Activated naive CD4-positive, alpha-beta T cell treated with anti-CD3 and anti-CD28 coated beads, Interleukin-2, amount 10 ng/mL, durations not matched to agents 7 days and 5 days (primary cell): ENCODE measurements at regions not wholly inside any gene's neighbourhood (a gene's known extent, or its start where the extent isn't known, plus 50 kb on each side); places are given as distances from the start of the nearest gene placed in this dataset.

Experiments used
- CTCF ChIA-PET: fragments of 350-600 bp; sonication (Branson Sonifier 250); formaldehyde crosslinking; loops from one replicate; lab custom pipeline; 2021; ENCODE audit warnings: antibody characterized with exemption; lab: Charles Lee
- DNase-seq: peaks from one replicate; pipeline ENCODE4 v3.0.0-alpha.2; 2020
- H3K27ac Mint-ChIP-seq: one replicate; pipeline ENCODE4 v1.8.0; 2021; ENCODE audit warnings: mild to moderate bottlenecking, moderate library complexity, mixed read lengths
- H3K27me3 Mint-ChIP-seq: one replicate; pipeline ENCODE4 v1.8.0; 2021; ENCODE audit warnings: mild to moderate bottlenecking, mixed read lengths
- H3K36me3 Mint-ChIP-seq: one replicate; pipeline ENCODE4 v1.8.0; 2021; ENCODE audit warnings: mixed read lengths
- H3K4me1 Mint-ChIP-seq: one replicate; pipeline ENCODE4 v1.8.0; 2021; ENCODE audit warnings: mixed read lengths
- H3K4me3 Mint-ChIP-seq: one replicate; pipeline ENCODE4 v1.8.0; 2021; ENCODE audit warnings: mild to moderate bottlenecking, moderate library complexity, mixed read lengths
- H3K9me3 Mint-ChIP-seq: one replicate; pipeline ENCODE4 v1.8.0; 2021; ENCODE audit warnings: mixed read lengths

GRCh38 chr5:27220752-27221151 lies 182.4 kb upstream of the CDH9 start:
- DNase-seq: no peak
- Mint-ChIP-seq H3K36me3 (no peaks in the 10 kb centered on the region), H3K4me1 (no peaks in the 10 kb centered on the region), H3K9me3 (peaks cover 15% of the 10 kb centered on the region), H3K27me3 (no peaks in the 10 kb centered on the region), H3K4me3 (no peak overlapping the region), H3K27ac (no peak overlapping the region)
- CTCF ChIA-PET: no interaction called here

- Mint-ChIP-seq H3K27me3 (no peaks in the 10 kb centered on the region), H3K4me1 (no peaks in the 10 kb centered on the region), H3K36me3 (no peaks in the 10 kb centered on the region), H3K27ac (no peak overlapping the region), H3K9me3 (peaks cover 9% of the 10 kb centered on the region), H3K4me3 (no peak overlapping the region)
- DNase-seq: no peak
- CTCF ChIA-PET: no interaction called here
Measured at GRCh38 chr5:27217977-27218376, 179.6 kb upstream of the CDH9 start.

- H3K4me3 Mint-ChIP-seq: no peak overlapping the region
- H3K9me3 Mint-ChIP-seq: peaks cover 9% of the 10 kb centered on the region
- no peak for DNase-seq
- H3K27me3 Mint-ChIP-seq: no peaks in the 10 kb centered on the region
- H3K4me1 Mint-ChIP-seq: no peaks in the 10 kb centered on the region
- H3K36me3 Mint-ChIP-seq: no peaks in the 10 kb centered on the region
- CTCF ChIA-PET: no interaction called here
- H3K27ac Mint-ChIP-seq: no peak overlapping the region
Measured at GRCh38 chr5:27217155-27217956, 179.0 kb upstream of the CDH9 start.

- Mint-ChIP-seq H3K4me3 (no peak overlapping the region), H3K36me3 (no peaks in the 10 kb centered on the region), H3K4me1 (no peaks in the 10 kb centered on the region), H3K27me3 (no peaks in the 10 kb centered on the region), H3K9me3 (peaks cover 9% of the 10 kb centered on the region), H3K27ac (no peak overlapping the region)
- CTCF ChIA-PET: no interaction called here
- DNase-seq: no peak
Measured at GRCh38 chr5:27216367-27216950, 178.1 kb upstream of the CDH9 start.

GRCh38 chr5:27208051-27208450 lies 169.7 kb upstream of the CDH9 start:
- Mint-ChIP-seq H3K4me1 (no peaks in the 10 kb centered on the region), H3K4me3 (no peak overlapping the region), H3K27me3 (no peaks in the 10 kb centered on the region), H3K27ac (no peak overlapping the region), H3K36me3 (no peaks in the 10 kb centered on the region), H3K9me3 (peaks cover 17% of the 10 kb centered on the region)
- CTCF ChIA-PET: no interaction called here
- DNase-seq: no peak

- Mint-ChIP-seq H3K27ac (no peak overlapping the region), H3K4me3 (no peak overlapping the region), H3K36me3 (no peaks in the 10 kb centered on the region), H3K9me3 (peaks cover 7% of the 10 kb centered on the region), H3K4me1 (no peaks in the 10 kb centered on the region), H3K27me3 (no peaks in the 10 kb centered on the region)
- CTCF ChIA-PET: no interaction called here
- no peak for DNase-seq
Measured at GRCh38 chr5:27191786-27192510, 153.6 kb upstream of the CDH9 start.

GRCh38 chr5:27172693-27173092 lies 134.3 kb upstream of the CDH9 start:
- DNase-seq: no peak
- no peak overlapping the region for H3K4me3 Mint-ChIP-seq
- CTCF ChIA-PET: no interaction called here
- no peak overlapping the region for H3K27ac Mint-ChIP-seq
- peaks cover 4% of the 10 kb centered on the region for H3K9me3 Mint-ChIP-seq
- H3K36me3 Mint-ChIP-seq: no peaks in the 10 kb centered on the region
- H3K27me3 Mint-ChIP-seq: no peaks in the 10 kb centered on the region
- no peaks in the 10 kb centered on the region for H3K4me1 Mint-ChIP-seq

- DNase-seq: no peak
Measured at GRCh38 chr5:27171761-27172261, 133.4 kb upstream of the CDH9 start.

GRCh38 chr5:27158775-27159174 lies 120.4 kb upstream of the CDH9 start:
- H3K9me3 Mint-ChIP-seq: peaks cover 32% of the 10 kb centered on the region
- H3K27me3 Mint-ChIP-seq: no peaks in the 10 kb centered on the region
- no peak overlapping the region for H3K4me3 Mint-ChIP-seq

More at GRCh38 chr5:27171761-27172261, 133.4 kb upstream of the CDH9 start:
- Mint-ChIP-seq H3K27me3 (no peaks in the 10 kb centered on the region), H3K9me3 (peaks cover 4% of the 10 kb centered on the region), H3K36me3 (no peaks in the 10 kb centered on the region), H3K4me3 (no peak overlapping the region), H3K4me1 (no peaks in the 10 kb centered on the region), H3K27ac (no peak overlapping the region)
- CTCF ChIA-PET: no interaction called here

GRCh38 chr5:27158171-27158570 lies 119.8 kb upstream of the CDH9 start:
- no peaks in the 10 kb centered on the region for H3K4me1 Mint-ChIP-seq
- CTCF ChIA-PET: no interaction called here
- no peak overlapping the region for H3K27ac Mint-ChIP-seq

More at GRCh38 chr5:27158775-27159174, 120.4 kb upstream of the CDH9 start:
- CTCF ChIA-PET: no interaction called here
- DNase-seq: no peak
- Mint-ChIP-seq H3K36me3 (no peaks in the 10 kb centered on the region), H3K4me1 (no peaks in the 10 kb centered on the region), H3K27ac (no peak overlapping the region)

GRCh38 chr5:27144456-27144855 lies 106.1 kb upstream of the CDH9 start:
- H3K4me1 Mint-ChIP-seq: no peaks in the 10 kb centered on the region
- DNase-seq: no peak
- H3K4me3 Mint-ChIP-seq: no peak overlapping the region
- no peaks in the 10 kb centered on the region for H3K27me3 Mint-ChIP-seq
- no peak overlapping the region for H3K27ac Mint-ChIP-seq
- CTCF ChIA-PET: no interaction called here
- H3K36me3 Mint-ChIP-seq: no peaks in the 10 kb centered on the region
- H3K9me3 Mint-ChIP-seq: peaks cover 6% of the 10 kb centered on the region

More at GRCh38 chr5:27158171-27158570, 119.8 kb upstream of the CDH9 start:
- no peaks in the 10 kb centered on the region for H3K36me3 Mint-ChIP-seq
- no peak overlapping the region for H3K4me3 Mint-ChIP-seq
- peaks cover 32% of the 10 kb centered on the region for H3K9me3 Mint-ChIP-seq
- H3K27me3 Mint-ChIP-seq: no peaks in the 10 kb centered on the region
- DNase-seq: no peak

- Mint-ChIP-seq H3K4me3 (no peak overlapping the region), H3K27ac (no peak overlapping the region)
Measured at GRCh38 chr5:27140831-27141230, 102.4 kb upstream of the CDH9 start.

GRCh38 chr5:27130587-27130986 lies 92.2 kb upstream of the CDH9 start:
- no peak overlapping the region for H3K27ac Mint-ChIP-seq
- H3K4me1 Mint-ChIP-seq: no peaks in the 10 kb centered on the region
- H3K9me3 Mint-ChIP-seq: peaks cover 6% of the 10 kb centered on the region
- CTCF ChIA-PET: no interaction called here
- no peaks in the 10 kb centered on the region for H3K36me3 Mint-ChIP-seq
- no peak overlapping the region for H3K4me3 Mint-ChIP-seq
- H3K27me3 Mint-ChIP-seq: no peaks in the 10 kb centered on the region
- DNase-seq: no peak

More at GRCh38 chr5:27140831-27141230, 102.4 kb upstream of the CDH9 start:
- Mint-ChIP-seq H3K27me3 (no peaks in the 10 kb centered on the region), H3K9me3 (peaks cover 15% of the 10 kb centered on the region), H3K4me1 (no peaks in the 10 kb centered on the region), H3K36me3 (no peaks in the 10 kb centered on the region)
- DNase-seq: no peak
- CTCF ChIA-PET: no interaction called here

- Mint-ChIP-seq H3K9me3 (peaks cover 2% of the 10 kb centered on the region), H3K4me1 (no peaks in the 10 kb centered on the region), H3K36me3 (no peaks in the 10 kb centered on the region)
Measured at GRCh38 chr5:27129926-27130325, 91.5 kb upstream of the CDH9 start.

More at GRCh38 chr5:27129926-27130325, 91.5 kb upstream of the CDH9 start:
- no peak overlapping the region for H3K4me3 Mint-ChIP-seq
- no peak for DNase-seq
- H3K27me3 Mint-ChIP-seq: no peaks in the 10 kb centered on the region
- no peak overlapping the region for H3K27ac Mint-ChIP-seq
- CTCF ChIA-PET: no interaction called here
